ENCODE measurements at regions not wholly inside any gene's neighbourhood (a gene's known extent, or its start where the extent isn't known, plus 50 kb on each side); places are given as distances from the start of the nearest gene placed in this dataset.

DNA sequence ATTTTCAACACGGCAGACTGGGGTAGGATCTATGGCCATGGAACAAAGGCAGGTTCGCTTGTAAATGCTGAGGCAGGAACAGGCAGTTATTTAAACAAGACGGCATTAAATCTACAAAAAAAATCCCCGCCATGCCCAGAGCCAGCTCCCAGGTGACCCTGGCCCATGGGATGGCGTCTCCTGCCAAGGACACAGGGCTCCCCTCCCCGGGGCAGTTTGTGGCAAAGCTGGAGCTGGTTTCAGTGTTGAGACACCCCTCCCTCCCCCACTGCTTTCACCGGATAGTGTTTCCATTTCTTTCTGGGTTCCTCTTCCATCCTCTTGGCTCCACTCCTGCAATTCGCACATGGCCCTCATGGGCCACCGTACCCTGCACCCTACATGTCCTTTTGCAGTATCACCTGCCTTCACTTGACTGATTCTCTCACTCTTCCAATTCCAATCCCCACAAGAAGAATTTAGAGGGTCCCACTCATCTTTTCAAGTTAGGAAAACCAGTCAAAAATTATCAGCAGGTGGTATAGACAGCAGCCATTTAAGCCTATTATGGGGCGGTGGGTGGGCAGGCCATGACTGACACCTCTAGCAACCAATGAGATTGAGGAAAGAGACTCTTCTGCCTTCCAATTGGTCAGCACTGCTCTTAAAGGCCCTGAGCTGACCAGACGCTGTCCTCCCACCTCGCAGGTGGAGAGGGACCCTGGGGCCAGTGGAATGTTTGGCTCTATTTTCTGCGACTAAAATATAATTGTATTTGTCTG, 52.0 kb downstream of the OLIG1 start:
- in situ Hi-C loops (cut with HindIII; ENCODE audit: low pct_unique_long_range_greater_than_20kb, low sequenced_read_pairs), result no loop called here
- ATAC-seq, result no peak
- Histone ChIP-seq H3K4me3 (ENCODE audit: low read depth in 2 of 2, low read length in 2 of 2) (no peak overlapping the region), H3K9me3 (ENCODE audit: control insufficient read depth, insufficient read depth, low read depth, low read length) (no peaks in the 10 kb centered on the region), H3K27ac (ENCODE audit: low read length) (no peak overlapping the region), H3K36me3 (ENCODE audit: control insufficient read depth, insufficient read depth, low read length) (no peaks in the 10 kb centered on the region), H3K27me3 (ENCODE audit: control insufficient read depth, insufficient read depth, low read length) (no peaks in the 10 kb centered on the region), H3K4me1 (ENCODE audit: control insufficient read depth, insufficient read depth, low read length) (no peaks in the 10 kb centered on the region)
- intact Hi-C loops (cut with micrococcal nuclease; ENCODE audit: unreplicated experiment), result loop anchor here (10.0 kb wide), 2 partner anchors 177 to 287 kb away; no protein-coding TSS in a partner anchor
- no peak for TF ChIP-seq TCF7L2 (IDR thresholded peaks at IDR 0.05; ENCODE audit: low read depth, low read length)
- TF ChIP-seq, protein P1, sequence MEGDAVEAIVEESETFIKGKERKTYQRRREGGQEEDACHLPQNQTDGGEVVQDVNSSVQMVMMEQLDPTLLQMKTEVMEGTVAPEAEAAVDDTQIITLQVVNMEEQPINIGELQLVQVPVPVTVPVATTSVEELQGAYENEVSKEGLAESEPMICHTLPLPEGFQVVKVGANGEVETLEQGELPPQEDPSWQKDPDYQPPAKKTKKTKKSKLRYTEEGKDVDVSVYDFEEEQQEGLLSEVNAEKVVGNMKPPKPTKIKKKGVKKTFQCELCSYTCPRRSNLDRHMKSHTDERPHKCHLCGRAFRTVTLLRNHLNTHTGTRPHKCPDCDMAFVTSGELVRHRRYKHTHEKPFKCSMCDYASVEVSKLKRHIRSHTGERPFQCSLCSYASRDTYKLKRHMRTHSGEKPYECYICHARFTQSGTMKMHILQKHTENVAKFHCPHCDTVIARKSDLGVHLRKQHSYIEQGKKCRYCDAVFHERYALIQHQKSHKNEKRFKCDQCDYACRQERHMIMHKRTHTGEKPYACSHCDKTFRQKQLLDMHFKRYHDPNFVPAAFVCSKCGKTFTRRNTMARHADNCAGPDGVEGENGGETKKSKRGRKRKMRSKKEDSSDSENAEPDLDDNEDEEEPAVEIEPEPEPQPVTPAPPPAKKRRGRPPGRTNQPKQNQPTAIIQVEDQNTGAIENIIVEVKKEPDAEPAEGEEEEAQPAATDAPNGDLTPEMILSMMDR (IDR thresholded peaks at IDR 0.05), result no peak
- no peak for TF ChIP-seq SIN3A (IDR thresholded peaks at IDR 0.05; ENCODE audit: borderline replicate concordance, insufficient read depth, low read depth, low read length)
- TF ChIP-seq, protein P2, sequence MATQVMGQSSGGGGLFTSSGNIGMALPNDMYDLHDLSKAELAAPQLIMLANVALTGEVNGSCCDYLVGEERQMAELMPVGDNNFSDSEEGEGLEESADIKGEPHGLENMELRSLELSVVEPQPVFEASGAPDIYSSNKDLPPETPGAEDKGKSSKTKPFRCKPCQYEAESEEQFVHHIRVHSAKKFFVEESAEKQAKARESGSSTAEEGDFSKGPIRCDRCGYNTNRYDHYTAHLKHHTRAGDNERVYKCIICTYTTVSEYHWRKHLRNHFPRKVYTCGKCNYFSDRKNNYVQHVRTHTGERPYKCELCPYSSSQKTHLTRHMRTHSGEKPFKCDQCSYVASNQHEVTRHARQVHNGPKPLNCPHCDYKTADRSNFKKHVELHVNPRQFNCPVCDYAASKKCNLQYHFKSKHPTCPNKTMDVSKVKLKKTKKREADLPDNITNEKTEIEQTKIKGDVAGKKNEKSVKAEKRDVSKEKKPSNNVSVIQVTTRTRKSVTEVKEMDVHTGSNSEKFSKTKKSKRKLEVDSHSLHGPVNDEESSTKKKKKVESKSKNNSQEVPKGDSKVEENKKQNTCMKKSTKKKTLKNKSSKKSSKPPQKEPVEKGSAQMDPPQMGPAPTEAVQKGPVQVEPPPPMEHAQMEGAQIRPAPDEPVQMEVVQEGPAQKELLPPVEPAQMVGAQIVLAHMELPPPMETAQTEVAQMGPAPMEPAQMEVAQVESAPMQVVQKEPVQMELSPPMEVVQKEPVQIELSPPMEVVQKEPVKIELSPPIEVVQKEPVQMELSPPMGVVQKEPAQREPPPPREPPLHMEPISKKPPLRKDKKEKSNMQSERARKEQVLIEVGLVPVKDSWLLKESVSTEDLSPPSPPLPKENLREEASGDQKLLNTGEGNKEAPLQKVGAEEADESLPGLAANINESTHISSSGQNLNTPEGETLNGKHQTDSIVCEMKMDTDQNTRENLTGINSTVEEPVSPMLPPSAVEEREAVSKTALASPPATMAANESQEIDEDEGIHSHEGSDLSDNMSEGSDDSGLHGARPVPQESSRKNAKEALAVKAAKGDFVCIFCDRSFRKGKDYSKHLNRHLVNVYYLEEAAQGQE (IDR thresholded peaks at IDR 0.05; ENCODE audit: insufficient read depth in 1 of 2, low read depth in 2 of 2, low read length in 1 of 2), result no peak
- no peak for TF ChIP-seq POLR2AphosphoS5 (IDR thresholded peaks at IDR 0.05; ENCODE audit: low read depth, low read length)
- DNase-seq (ENCODE audit: low read depth, low spot score), result no peak
- BruUV-seq (replicated peaks), result no TSS peak
- POLR2A ChIA-PET, result no interaction called here
- CTCF ChIA-PET, result no interaction called here

DNA sequence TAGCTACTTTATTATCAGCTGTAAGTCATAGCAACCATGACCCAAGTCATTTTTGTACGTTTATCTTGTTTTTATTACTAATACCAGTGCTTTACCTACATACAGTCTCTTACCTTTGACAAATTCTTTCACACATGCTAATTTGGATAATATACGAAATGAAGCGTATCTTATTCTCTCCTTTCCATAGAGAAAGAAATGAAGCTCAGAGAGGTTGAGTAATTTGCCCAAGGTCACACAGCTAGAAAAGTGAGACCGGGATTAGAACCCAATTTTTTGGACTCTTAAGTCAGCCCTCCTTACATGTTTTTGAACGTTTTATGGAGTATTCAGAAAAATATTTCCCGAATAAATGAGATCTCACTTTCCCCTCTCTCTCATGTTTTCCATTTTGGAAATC, 52.6 kb downstream of the OLIG1 start:
- in situ Hi-C loops (cut with HindIII; ENCODE audit: low pct_unique_long_range_greater_than_20kb, low sequenced_read_pairs) (no loop called here), intact Hi-C loops (cut with micrococcal nuclease; ENCODE audit: unreplicated experiment) (loop anchor here (10.0 kb wide), 2 partner anchors 178 to 288 kb away; no protein-coding TSS in a partner anchor)
- no peak for TF ChIP-seq SIN3A (IDR thresholded peaks at IDR 0.05; ENCODE audit: borderline replicate concordance, insufficient read depth, low read depth, low read length)
- TF ChIP-seq TCF7L2 (IDR thresholded peaks at IDR 0.05; ENCODE audit: low read depth, low read length), result no peak
- TF ChIP-seq POLR2AphosphoS5 (IDR thresholded peaks at IDR 0.05; ENCODE audit: low read depth, low read length), result no peak
- no peak for ATAC-seq
- H3K36me3 ChIP-seq (ENCODE audit: control insufficient read depth, insufficient read depth, low read length), result no peaks in the 10 kb centered on the region
- BruUV-seq (replicated peaks), result no TSS peak
- DNase-seq (ENCODE audit: low read depth, low spot score), result no peak
- H3K9me3 ChIP-seq (ENCODE audit: control insufficient read depth, insufficient read depth, low read depth, low read length), result no peaks in the 10 kb centered on the region
- CTCF ChIA-PET, result no interaction called here
- POLR2A ChIA-PET, result no interaction called here
- H3K27me3 ChIP-seq (ENCODE audit: control insufficient read depth, insufficient read depth, low read length), result no peaks in the 10 kb centered on the region
- H3K4me1 ChIP-seq (ENCODE audit: control insufficient read depth, insufficient read depth, low read length), result no peaks in the 10 kb centered on the region
- H3K27ac ChIP-seq (ENCODE audit: low read length), result no peak overlapping the region
- no peak overlapping the region for H3K4me3 ChIP-seq (ENCODE audit: low read depth in 2 of 2, low read length in 2 of 2)

All from Panc1 (cell line).